Activated CD8-positive, alpha-beta memory T cell treated with anti-CD3 and anti-CD28 coated beads, Interleukin-2, amount 10 ng/mL, durations not matched to agents 7 days and 5 days (primary cell): ENCODE measurements at regions not wholly inside any gene's neighbourhood (a gene's known extent, or its start where the extent isn't known, plus 50 kb on each side); places are given as distances from the start of the nearest gene placed in this dataset.

ENCODE experiments used
- ATAC-seq: fragments of 150-1000 bp; cut with Tn5 transposase; one replicate; pipeline ENCODE4 v1.10.0; 2021; ENCODE audit warnings: moderate library complexity
- CTCF ChIA-PET: fragments of 350-600 bp; sonication (Branson Sonifier 250); formaldehyde crosslinking; loops from one replicate; lab custom pipeline; 2021; ENCODE audit warnings: antibody characterized with exemption; lab: Charles Lee
- DNase-seq: peaks from one replicate; pipeline ENCODE4 v3.0.0-alpha.2; 2020
- H3K27ac Mint-ChIP-seq: one replicate; pipeline ENCODE4 v1.8.0; 2021; ENCODE audit warnings: mild to moderate bottlenecking, mixed read lengths
- H3K27me3 Mint-ChIP-seq: one replicate; pipeline ENCODE4 v1.8.0; 2021; ENCODE audit warnings: mixed read lengths
- H3K36me3 Mint-ChIP-seq: one replicate; pipeline ENCODE4 v1.8.0; 2021; ENCODE audit warnings: mild to moderate bottlenecking, mixed read lengths
- H3K4me1 Mint-ChIP-seq: one replicate; pipeline ENCODE4 v1.8.0; 2021; ENCODE audit warnings: mixed read lengths
- H3K4me3 Mint-ChIP-seq: one replicate; pipeline ENCODE4 v1.8.0; 2021; ENCODE audit warnings: mild to moderate bottlenecking, moderate library complexity, mixed read lengths
- H3K9me3 Mint-ChIP-seq: one replicate; pipeline ENCODE4 v1.8.0; 2022; ENCODE audit warnings: low read depth, mixed read lengths

DNA sequence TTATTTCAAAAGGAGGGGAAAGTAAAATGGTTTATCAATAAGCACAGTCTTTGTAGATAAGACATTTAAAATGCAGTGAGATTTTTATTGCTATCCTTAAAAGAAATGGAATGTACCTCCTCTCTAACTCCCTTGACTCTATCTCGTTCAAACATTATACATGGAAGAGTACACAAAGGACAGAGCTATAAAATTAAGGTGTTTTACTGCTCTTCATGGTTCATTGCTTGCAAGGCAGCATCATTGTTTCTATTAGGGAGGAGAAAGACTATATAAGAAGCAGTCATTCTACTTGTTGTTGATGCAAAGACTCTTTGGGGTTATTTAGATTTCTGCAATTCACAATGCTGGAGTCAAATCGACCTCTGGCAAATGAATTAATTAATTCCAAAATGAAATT, 380.2 kb upstream of the NDST3 start:
- no peak for DNase-seq
- Mint-ChIP-seq H3K27ac (no peak overlapping the region), H3K4me1 (no peaks in the 10 kb centered on the region), H3K4me3 (no peak overlapping the region), H3K27me3 (no peaks in the 10 kb centered on the region), H3K9me3 (peaks cover 11% of the 10 kb centered on the region), H3K36me3 (no peaks in the 10 kb centered on the region)
- no peak for ATAC-seq
- CTCF ChIA-PET = no interaction called here

DNA sequence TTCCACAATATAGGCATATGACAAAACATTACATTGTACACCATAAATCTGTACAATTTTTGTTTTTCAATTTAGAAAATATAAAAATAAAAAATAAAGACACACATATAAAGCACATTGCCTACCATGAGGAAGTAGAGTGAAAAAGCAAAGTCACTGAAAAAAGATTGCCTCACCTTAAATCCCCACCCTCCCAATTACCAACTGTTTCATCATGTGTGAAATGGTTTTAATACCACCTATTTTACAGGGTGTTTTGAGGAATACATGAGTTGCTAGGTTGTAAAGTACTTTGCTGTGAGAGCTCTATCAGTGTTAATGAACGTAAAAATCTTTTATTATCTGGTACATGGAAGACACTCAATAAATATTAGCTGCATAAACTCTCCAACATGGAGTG, 373.6 kb upstream of the NDST3 start:
- no peak for DNase-seq
- Mint-ChIP-seq H3K36me3 (no peaks in the 10 kb centered on the region), H3K9me3 (peaks cover 3% of the 10 kb centered on the region), H3K4me3 (no peak overlapping the region), H3K4me1 (no peaks in the 10 kb centered on the region), H3K27ac (no peak overlapping the region), H3K27me3 (no peaks in the 10 kb centered on the region)
- CTCF ChIA-PET = no interaction called here
- no peak for ATAC-seq

DNA sequence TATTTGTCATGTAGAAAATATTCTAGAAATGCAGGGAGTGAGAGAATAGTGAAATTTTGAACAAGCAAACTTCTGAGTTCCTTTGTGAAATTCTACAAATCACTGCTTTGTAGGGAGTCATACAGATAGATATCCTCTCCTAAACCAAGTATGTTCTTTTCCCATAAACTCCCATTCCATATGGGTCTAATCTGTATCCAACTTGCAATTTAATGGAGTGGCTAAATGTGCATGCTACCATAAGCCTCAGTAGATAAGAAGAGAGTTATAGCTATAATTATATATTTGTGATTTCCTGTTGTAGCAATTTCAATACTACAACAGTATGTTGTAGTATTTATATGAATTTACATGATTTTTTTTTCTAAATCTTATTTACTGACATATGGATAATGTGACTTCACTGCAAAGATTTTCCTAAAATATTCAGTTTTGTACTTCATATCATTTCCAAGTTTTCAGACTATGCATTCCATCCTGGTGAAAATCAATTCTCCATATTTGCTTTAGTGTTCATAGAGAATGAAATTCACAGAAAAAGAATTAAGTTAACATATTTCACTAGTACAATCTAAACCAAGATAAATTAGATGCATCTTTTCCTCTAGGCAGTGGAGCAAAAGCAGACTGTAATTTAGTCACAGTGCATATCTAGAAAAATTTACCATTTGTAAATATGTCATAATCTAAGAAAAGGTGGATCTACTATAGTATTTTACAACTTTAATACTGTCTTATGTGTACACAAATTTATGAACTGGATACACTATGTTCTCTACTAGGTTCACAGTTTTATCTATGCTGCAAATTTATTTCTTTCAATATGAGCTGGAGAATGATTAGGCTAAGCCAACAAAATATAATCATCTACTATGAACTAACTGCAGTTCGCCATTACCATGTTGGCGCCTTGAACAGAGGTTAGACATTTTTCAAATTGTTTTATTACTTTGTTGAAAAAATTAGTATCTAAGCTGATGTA, 372.9 kb upstream of the NDST3 start:
- no peak for DNase-seq

DNA sequence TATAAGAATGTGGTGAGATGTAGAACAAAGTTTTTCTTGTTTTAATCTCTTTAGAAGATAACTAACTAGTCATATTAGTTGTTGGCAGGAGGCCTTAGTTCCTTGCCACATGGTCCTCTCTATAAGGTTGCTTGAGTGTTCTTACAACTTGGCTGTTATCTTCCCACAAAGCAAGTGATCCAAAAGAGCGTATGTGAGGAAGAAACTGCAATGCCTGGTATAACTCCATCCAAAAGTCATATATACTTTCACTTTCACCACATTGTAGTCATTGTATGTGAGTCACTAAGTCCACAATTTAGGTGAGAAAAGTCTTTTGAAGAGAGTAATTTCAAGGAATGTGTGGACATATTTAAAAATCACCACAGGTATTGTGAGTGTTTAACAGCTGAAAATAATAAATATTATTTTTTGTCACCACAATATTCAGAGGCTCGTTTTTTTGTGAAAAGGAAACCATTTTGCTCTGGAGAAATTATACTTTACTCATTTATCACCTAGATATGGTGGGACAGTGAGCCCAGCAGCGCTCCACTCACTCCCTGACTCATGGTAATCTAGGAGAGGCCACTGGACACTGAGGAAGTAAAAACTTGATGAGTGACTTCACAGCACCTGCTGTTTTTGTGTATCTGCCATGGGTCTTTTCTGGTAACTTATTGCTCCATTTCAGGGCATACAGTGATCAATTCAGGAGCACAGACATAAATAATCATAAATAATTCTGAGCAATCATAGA, 369.4 kb upstream of the NDST3 start:
- H3K4me3 Mint-ChIP-seq = no peak overlapping the region
- no peaks in the 10 kb centered on the region for H3K9me3 Mint-ChIP-seq
- CTCF ChIA-PET = interaction anchor here (0.6 kb wide), 1 partner anchor 58 kb away, joined by 3 read pairs; no protein-coding TSS in a partner anchor
- DNase-seq (no peak), ATAC-seq (no peak)
- H3K27ac Mint-ChIP-seq = no peak overlapping the region
- H3K4me1 Mint-ChIP-seq = no peaks in the 10 kb centered on the region
- no peaks in the 10 kb centered on the region for H3K27me3 Mint-ChIP-seq
- H3K36me3 Mint-ChIP-seq = no peaks in the 10 kb centered on the region

More for the DNA sequence above, 372.9 kb upstream of the NDST3 start:
- Mint-ChIP-seq H3K9me3 (peaks cover 3% of the 10 kb centered on the region), H3K27ac (no peak overlapping the region), H3K27me3 (no peaks in the 10 kb centered on the region), H3K4me3 (no peak overlapping the region), H3K36me3 (no peaks in the 10 kb centered on the region), H3K4me1 (no peaks in the 10 kb centered on the region)
- CTCF ChIA-PET = no interaction called here
- ATAC-seq = no peak

DNA sequence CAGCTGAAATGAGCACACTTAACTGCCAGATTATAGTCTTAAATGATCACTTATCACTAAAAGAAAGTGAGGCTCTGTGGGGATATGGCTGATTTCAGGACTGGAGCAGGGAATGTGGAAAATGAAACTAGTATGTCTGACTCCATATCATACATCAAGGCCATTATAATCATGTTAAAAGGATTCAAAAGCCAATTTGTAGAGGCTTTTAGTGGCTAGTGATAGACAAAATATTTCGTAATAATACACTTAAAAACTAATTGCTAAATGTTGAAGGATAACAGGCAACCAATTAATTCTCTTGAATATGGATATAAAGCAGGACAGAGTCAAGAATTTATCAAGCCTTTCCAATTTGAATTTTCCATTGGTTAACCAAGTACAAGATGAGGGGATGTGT, 358.1 kb upstream of the NDST3 start:
- DNase-seq = no peak
- H3K36me3 Mint-ChIP-seq = no peaks in the 10 kb centered on the region
- ATAC-seq = no peak
- H3K27me3 Mint-ChIP-seq = no peaks in the 10 kb centered on the region
- H3K27ac Mint-ChIP-seq = no peak overlapping the region
- CTCF ChIA-PET = no interaction called here
- no peak overlapping the region for H3K4me3 Mint-ChIP-seq
- no peaks in the 10 kb centered on the region for H3K9me3 Mint-ChIP-seq
- no peaks in the 10 kb centered on the region for H3K4me1 Mint-ChIP-seq

DNA sequence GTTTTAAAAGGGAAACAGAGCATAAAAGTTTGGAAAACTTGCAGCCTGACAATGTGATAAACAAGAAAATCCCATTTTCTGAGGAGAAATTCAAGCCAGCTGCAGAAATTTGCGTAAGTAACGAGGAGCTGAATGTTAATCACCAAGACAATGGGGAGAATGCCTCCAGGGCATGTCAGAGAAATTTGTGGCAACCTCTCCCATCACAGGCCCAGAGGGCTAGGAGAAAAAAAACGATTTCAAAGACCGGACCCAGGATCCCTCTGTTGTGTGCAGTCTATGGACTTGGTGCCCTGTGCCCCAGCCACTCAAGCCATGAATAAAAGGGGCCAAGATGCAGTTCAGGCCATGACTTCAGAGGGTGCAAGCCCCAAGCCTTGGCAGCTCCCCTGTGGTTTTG, 355.4 kb upstream of the NDST3 start:
- ATAC-seq = no peak
- H3K27me3 Mint-ChIP-seq = no peaks in the 10 kb centered on the region
- no peak overlapping the region for H3K27ac Mint-ChIP-seq
- no peak overlapping the region for H3K4me3 Mint-ChIP-seq
- no peak for DNase-seq
- no peaks in the 10 kb centered on the region for H3K36me3 Mint-ChIP-seq
- CTCF ChIA-PET = no interaction called here
- H3K4me1 Mint-ChIP-seq = no peaks in the 10 kb centered on the region
- H3K9me3 Mint-ChIP-seq = no peaks in the 10 kb centered on the region

DNA sequence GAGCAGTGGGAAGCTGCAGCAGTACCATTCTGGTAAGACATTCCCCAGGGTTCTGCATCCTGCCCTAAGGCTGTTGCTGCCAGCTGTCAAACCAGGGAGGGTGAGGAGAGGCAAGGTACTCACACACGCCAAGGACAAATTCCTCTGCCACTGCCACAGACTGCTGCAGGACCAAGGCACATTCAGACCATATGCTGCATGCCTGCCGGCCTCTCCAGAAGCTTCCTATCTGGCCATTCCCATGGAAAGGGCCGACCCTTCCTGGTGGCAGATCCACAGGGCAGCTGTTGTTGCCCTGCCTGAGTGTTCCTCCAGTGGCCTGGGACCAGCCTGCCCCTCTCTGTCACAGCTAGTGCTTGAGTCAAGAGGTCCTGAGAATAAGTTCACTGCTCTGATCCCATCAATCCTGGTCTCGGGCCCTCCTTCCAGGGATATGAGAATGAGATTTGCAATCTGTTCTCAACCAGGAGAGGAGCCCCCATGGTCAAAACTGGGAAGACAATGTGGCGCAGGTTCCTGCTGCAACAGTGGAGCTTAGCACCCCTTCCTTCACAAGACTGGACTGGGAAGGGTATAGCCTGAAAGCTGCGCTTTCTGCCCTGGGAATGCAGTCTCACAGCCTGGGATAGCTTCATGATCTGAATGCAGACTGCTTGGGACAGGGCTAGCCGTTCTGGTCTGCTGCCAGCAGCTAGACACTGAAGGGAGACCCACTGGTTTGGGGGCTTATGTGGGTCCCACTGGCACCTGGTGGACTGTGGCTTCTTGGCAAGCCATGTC, 342.5 kb upstream of the NDST3 start:
- DNase-seq (no peak), ATAC-seq (no peak)
- CTCF ChIA-PET = no interaction called here
- no peaks in the 10 kb centered on the region for H3K27me3 Mint-ChIP-seq
- peaks cover 2% of the 10 kb centered on the region for H3K9me3 Mint-ChIP-seq
- H3K36me3 Mint-ChIP-seq = no peaks in the 10 kb centered on the region
- no peak overlapping the region for H3K4me3 Mint-ChIP-seq
- H3K4me1 Mint-ChIP-seq = no peaks in the 10 kb centered on the region
- H3K27ac Mint-ChIP-seq = no peak overlapping the region

DNA sequence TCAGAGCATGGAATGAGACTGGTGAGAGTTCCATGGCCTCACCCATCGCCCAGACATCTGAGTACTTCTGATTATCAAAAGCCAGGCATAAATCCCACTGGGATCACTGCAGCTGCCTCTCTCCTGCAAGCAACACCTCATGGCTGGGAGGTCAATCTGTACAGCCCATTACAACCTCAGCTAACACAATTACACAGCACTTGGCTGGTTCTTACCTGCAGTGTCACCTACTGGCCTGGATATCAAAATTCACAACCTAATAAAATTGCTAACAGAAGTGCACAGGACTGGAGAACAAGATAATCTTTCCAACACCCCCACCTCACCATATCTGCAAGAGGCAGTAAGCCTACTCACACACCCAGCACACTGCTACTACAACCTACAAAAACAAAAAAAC, 341.7 kb upstream of the NDST3 start:
- Mint-ChIP-seq H3K36me3 (no peaks in the 10 kb centered on the region), H3K4me1 (no peaks in the 10 kb centered on the region), H3K27me3 (no peaks in the 10 kb centered on the region), H3K27ac (no peak overlapping the region), H3K9me3 (peaks cover 2% of the 10 kb centered on the region), H3K4me3 (no peak overlapping the region)
- DNase-seq (no peak), ATAC-seq (no peak)
- CTCF ChIA-PET = no interaction called here

DNA sequence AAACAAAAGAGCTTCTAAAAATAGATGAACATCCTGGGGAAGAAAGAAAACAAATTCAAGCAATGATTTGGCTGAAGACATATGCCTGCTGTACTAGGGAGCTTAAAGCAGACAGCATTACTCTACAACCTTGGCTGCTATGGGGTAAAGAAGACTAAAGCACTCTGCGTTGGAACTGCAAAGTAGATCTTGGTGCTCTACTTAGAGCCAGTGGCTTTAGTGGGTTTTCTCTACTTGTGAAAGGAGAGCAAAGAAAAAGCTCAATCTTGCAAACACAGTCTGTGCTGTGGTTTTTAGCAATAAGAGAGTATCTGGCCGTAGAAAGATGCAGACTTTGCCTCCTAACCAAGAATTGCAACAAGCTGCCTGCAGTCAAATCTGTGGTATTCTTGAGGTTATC, 334.7 kb upstream of the NDST3 start:
- H3K9me3 Mint-ChIP-seq = peaks cover 3% of the 10 kb centered on the region
- no peaks in the 10 kb centered on the region for H3K36me3 Mint-ChIP-seq
- CTCF ChIA-PET = interaction anchor here (1.8 kb wide), 1 partner anchor 14 kb away, joined by 4 read pairs; no protein-coding TSS in a partner anchor
- H3K27me3 Mint-ChIP-seq = no peaks in the 10 kb centered on the region
- ATAC-seq (no peak), DNase-seq (no peak)
- no peak overlapping the region for H3K27ac Mint-ChIP-seq
- H3K4me3 Mint-ChIP-seq = no peak overlapping the region
- H3K4me1 Mint-ChIP-seq = no peaks in the 10 kb centered on the region

DNA sequence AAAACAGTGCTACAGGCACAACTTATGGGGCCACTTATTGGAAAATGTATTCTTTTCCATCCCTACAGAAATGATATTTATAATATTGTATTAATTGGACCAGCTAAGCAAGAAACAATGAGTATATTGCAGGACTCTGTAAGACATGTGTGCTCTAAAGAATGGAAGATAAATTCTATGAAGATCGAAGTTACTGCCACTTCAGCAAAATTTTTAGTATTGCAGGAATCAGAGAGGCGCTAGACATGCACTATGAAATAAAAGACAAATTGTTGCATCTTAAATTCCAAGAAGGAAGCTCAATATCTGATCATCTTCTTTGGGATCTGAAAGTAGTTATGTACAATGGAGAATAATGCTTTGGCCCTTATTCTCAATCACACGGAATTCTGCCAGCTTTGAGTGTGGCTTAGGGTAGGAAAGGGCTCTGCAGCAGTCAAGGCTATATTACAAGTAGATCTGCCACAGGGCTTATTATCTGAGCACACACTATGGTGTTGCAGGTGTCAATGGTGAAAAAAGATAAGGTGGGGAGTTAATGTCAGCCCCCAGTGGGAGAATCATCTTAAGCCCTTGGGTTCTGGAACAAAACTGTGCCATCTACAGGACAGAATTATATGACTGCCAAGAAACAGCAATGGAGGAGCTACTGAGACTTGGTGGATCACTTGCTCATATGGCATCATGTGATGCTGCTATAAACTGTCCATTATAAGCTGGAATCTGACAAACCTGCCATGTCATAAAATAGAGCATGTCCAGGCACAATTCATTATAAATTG, 334.0 kb upstream of the NDST3 start:
- H3K27ac Mint-ChIP-seq = no peak overlapping the region
- DNase-seq = no peak
- no peaks in the 10 kb centered on the region for H3K36me3 Mint-ChIP-seq
- H3K9me3 Mint-ChIP-seq = peaks cover 3% of the 10 kb centered on the region
- no peaks in the 10 kb centered on the region for H3K4me1 Mint-ChIP-seq
- CTCF ChIA-PET = interaction anchor here (1.8 kb wide), 1 partner anchor 14 kb away, joined by 4 read pairs; no protein-coding TSS in a partner anchor
- H3K4me3 Mint-ChIP-seq = no peak overlapping the region
- no peaks in the 10 kb centered on the region for H3K27me3 Mint-ChIP-seq
- no peak for ATAC-seq

DNA sequence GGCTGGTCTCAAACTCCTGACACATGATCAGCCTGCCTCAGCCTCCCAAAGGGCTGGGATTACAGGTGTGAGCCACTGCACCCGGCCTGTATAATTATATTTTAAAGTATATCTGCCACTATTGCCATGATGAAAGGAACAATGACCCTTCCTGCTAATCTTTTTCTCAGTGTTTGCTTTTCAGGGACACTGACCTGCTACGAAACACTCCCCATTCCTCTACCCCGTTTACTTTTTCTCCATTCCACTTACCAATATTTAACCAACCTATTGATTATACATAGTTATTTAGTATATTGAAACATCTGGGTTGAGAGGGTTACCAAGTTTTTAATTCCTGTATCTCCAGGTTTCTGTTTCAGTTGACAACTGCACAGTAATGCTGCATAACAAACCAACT, 331.9 kb upstream of the NDST3 start:
- CTCF ChIA-PET = no interaction called here
- H3K9me3 Mint-ChIP-seq = peaks cover 3% of the 10 kb centered on the region
- no peak overlapping the region for H3K27ac Mint-ChIP-seq
- no peak for DNase-seq
- no peak for ATAC-seq
- H3K4me3 Mint-ChIP-seq = no peak overlapping the region
- H3K27me3 Mint-ChIP-seq = no peaks in the 10 kb centered on the region
- H3K36me3 Mint-ChIP-seq = no peaks in the 10 kb centered on the region
- H3K4me1 Mint-ChIP-seq = no peaks in the 10 kb centered on the region

DNA sequence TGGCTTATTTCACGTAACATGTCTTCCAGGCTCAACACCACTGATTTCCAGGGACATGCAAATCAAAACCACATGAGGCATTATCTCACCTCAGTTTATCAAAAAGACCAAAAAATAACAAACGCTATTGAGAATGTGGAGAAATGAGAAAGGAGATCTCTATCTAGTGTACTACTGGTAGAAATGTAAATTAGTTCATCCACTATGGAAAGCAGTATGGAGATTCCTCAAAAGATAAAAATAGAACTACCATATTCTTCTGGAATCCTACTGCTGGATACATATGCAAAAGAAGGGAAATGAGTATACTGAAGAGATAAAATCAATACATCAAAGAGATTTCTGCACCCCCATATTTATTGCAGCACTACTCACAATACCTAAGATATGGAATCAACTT, 329.6 kb upstream of the NDST3 start:
- H3K4me1 Mint-ChIP-seq = no peaks in the 10 kb centered on the region

DNA sequence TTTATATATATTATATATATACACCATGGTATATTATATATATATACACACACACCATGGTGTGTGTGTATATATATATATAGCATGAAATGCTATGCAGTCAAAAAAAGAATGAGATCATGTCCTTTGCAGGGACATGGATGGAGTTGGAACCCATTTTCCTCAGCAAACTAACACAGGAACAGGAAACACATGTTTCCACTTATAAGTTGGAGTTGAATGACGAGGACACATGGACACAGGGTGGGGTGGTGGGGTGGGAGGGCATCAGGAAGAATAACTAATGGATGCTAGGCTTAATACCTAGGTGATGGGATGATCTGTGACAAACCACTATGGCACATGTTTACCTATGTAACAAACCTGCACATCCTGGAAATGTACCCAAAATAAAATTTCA, 293.6 kb upstream of the NDST3 start:
- ATAC-seq (no peak), DNase-seq (no peak)
- H3K27me3 Mint-ChIP-seq = no peaks in the 10 kb centered on the region
- no peak overlapping the region for H3K27ac Mint-ChIP-seq
- CTCF ChIA-PET = no interaction called here
- no peaks in the 10 kb centered on the region for H3K36me3 Mint-ChIP-seq
- no peak overlapping the region for H3K4me3 Mint-ChIP-seq
- no peaks in the 10 kb centered on the region for H3K4me1 Mint-ChIP-seq
- peaks cover 2% of the 10 kb centered on the region for H3K9me3 Mint-ChIP-seq

More for the DNA sequence above, 329.6 kb upstream of the NDST3 start:
- Mint-ChIP-seq H3K36me3 (no peaks in the 10 kb centered on the region), H3K27me3 (no peaks in the 10 kb centered on the region), H3K4me3 (no peak overlapping the region), H3K27ac (no peak overlapping the region), H3K9me3 (peaks cover 10% of the 10 kb centered on the region)
- CTCF ChIA-PET = no interaction called here
- no peak for ATAC-seq
- no peak for DNase-seq
